LNCAP (cell line): ENCODE measurements at regions not wholly inside any gene's neighbourhood (a gene's known extent, or its start where the extent isn't known, plus 50 kb on each side); places are given as distances from the start of the nearest gene placed in this dataset.

Experiments
- CTCF ChIP-seq: fragments of 450-650 bp; IDR thresholded peaks from 2 replicates; pipeline ENCODE4 v1.5.1; 2017; ENCODE audit warnings: mild to moderate bottlenecking

GRCh38 chr3:11898611-11899325, 52.1 kb upstream of the TAMM41 start:
- TF ChIP-seq CTCF: no peak

GRCh38 chr3:11899826-11900225, 53.1 kb upstream of the TAMM41 start:
- TF ChIP-seq CTCF: no peak

GRCh38 chr3:11900824-11901223, 54.1 kb upstream of the TAMM41 start:
- TF ChIP-seq CTCF: no peak

- TF ChIP-seq CTCF: no peak
Observed at GRCh38 chr3:11901286-11901875, 54.7 kb upstream of the TAMM41 start.

- no peak for TF ChIP-seq CTCF
Observed at GRCh38 chr3:11903047-11903446, 56.4 kb upstream of the TAMM41 start.

GRCh38 chr3:11903447-11903846, 56.8 kb upstream of the TAMM41 start:
- no peak for TF ChIP-seq CTCF

GRCh38 chr3:11904157-11904556, 57.5 kb upstream of the TAMM41 start:
- no peak for TF ChIP-seq CTCF

GRCh38 chr3:11906407-11906806, 59.7 kb upstream of the TAMM41 start:
- TF ChIP-seq CTCF: no peak
